Spleen (tissue), 7 donors: ENCODE measurements at regions not wholly inside any gene's neighbourhood (a gene's known extent, or its start where the extent isn't known, plus 50 kb on each side); places are given as distances from the start of the nearest gene placed in this dataset.

ENCODE experiments used
- CTCF ChIP-seq, 11 experiments: fragments of 200-600 bp in 7 of 11; fragments of 450-650 bp in 4 of 11; sonication (generic) in 4 of 11; IDR thresholded peaks in 8 of 11; conservative IDR thresholded peaks in 3 of 11; 1 replicate in 7 of 11; 2 replicates in 4 of 11; pipeline versions ENCODE4 v1.4.0 to v1.8.0; 2016 to 2021; ENCODE audit warnings: antibody characterized with exemption in 11 of 11, inconsistent platforms in 4 of 11, mild to moderate bottlenecking in 1 of 11
- POLR2A ChIP-seq, 3 donors: fragments of 450-650 bp; IDR thresholded peaks; one replicate each; pipeline ENCODE4 v1.5.1; 2017; ENCODE audit warnings: antibody characterized with exemption in 3 of 3, mild to moderate bottlenecking in 1 of 3
- POLR2AphosphoS5 ChIP-seq, 3 donors: sonication (generic); formaldehyde crosslinking; IDR thresholded peaks; one replicate each; pipeline ENCODE4 v1.5.1; 2017; ENCODE audit warnings: antibody characterized with exemption in 3 of 3
- donor health status: DM: no; HTN: no; CAD: no; lungs with moderate emphysema.
- donor health status: DM: no; HTN: no; CAD: no.
- donor health status: DM: no; HTN: no; CAD: no.

- TF ChIP-seq CTCF (IDR thresholded peaks at IDR 0.05 in 8 of 11, conservative IDR thresholded peaks at IDR 0.05 in 3 of 11) (no peak), POLR2AphosphoS5 (IDR thresholded peaks at IDR 0.05) (no peak), POLR2A (IDR thresholded peaks at IDR 0.05) (no peak)
Measured at GRCh38 chr3:170762064-170762463, 107.9 kb downstream of the RPL22L1 start.
